Neural progenitor cell (in vitro differentiated cells): ENCODE measurements at regions not wholly inside any gene's neighbourhood (a gene's known extent, or its start where the extent isn't known, plus 50 kb on each side); places are given as distances from the start of the nearest gene placed in this dataset.

Source experiments
- DNase-seq: peaks from one replicate; pipeline ENCODE4 v3.0.0-alpha.2; 2016; ENCODE audit warnings: low spot score
- H2AFZ ChIP-seq: fragments of 200-600 bp; sonication (generic); replicated peaks from 2 replicates; pipeline ENCODE4 v1.6.1; 2016; ENCODE audit warnings: antibody characterized with exemption
- H3F3A ChIP-seq: fragments of 200-600 bp; sonication (generic); 2 replicates; pipeline ENCODE4 v1.6.1; 2016; ENCODE audit warnings: antibody characterized with exemption, low read depth
- H3K27ac ChIP-seq: fragments of 200-600 bp; sonication (generic); 2 replicates; pipeline ENCODE4 v1.5.1; 2016; ENCODE audit warnings: mild to moderate bottlenecking
- H3K27me3 ChIP-seq: fragments of 200-600 bp; sonication (generic); 2 replicates; pipeline ENCODE4 v1.6.1; 2016; ENCODE audit warnings: mild to moderate bottlenecking, moderate library complexity
- H3K36me3 ChIP-seq: fragments of 200-600 bp; sonication (generic); 2 replicates; pipeline ENCODE4 v1.5.1; 2016
- H3K4me1 ChIP-seq: fragments of 200-600 bp; sonication (generic); 2 replicates; pipeline ENCODE4 v1.6.1; 2016; ENCODE audit warnings: mixed run types
- H3K4me2 ChIP-seq: fragments of 200-600 bp; sonication (generic); 2 replicates; pipeline ENCODE4 v1.6.1; 2016
- H3K4me3 ChIP-seq: fragments of 200-600 bp; sonication (generic); 2 replicates; pipeline ENCODE4 v1.5.1; 2016
- H3K79me2 ChIP-seq: fragments of 200-600 bp; sonication (generic); 2 replicates; pipeline ENCODE4 v1.6.1; 2016; ENCODE audit warnings: low read depth
- H3K9ac ChIP-seq: fragments of 200-600 bp; sonication (generic); 2 replicates; pipeline ENCODE4 v1.6.1; 2016
- H3K9me3 ChIP-seq: fragments of 200-600 bp; sonication (generic); 2 replicates; pipeline ENCODE4 v1.5.1; 2016; ENCODE audit warnings: low read depth
- H4K20me1 ChIP-seq: fragments of 200-600 bp; sonication (generic); 2 replicates; pipeline ENCODE4 v1.6.1; 2016; ENCODE audit warnings: low read depth
- H3K27ac Mint-ChIP-seq: 3 replicates; pipeline ENCODE4 v1.8.0; 2021; ENCODE audit warnings: mixed read lengths
- H3K27me3 Mint-ChIP-seq: 2 replicates; pipeline ENCODE4 v1.8.0; 2022; ENCODE audit warnings: low read depth, mild to moderate bottlenecking, inconsistent platforms, moderate library complexity, mixed read lengths; ENCODE audit not compliant: insufficient read depth
- H3K36me3 Mint-ChIP-seq: 3 replicates; pipeline ENCODE4 v1.8.0; 2021; ENCODE audit warnings: mixed read lengths
- H3K4me1 Mint-ChIP-seq: 3 replicates; pipeline ENCODE4 v1.8.0; 2021; ENCODE audit warnings: mixed read lengths
- H3K4me3 Mint-ChIP-seq: 3 replicates; pipeline ENCODE4 v1.8.0; 2021; ENCODE audit warnings: mild to moderate bottlenecking, moderate library complexity, mixed read lengths
- H3K9me3 Mint-ChIP-seq: 3 replicates; pipeline ENCODE4 v1.8.0; 2020; ENCODE audit warnings: mixed read lengths
- CTCF ChIP-seq: fragments of 200-600 bp; sonication (generic); IDR thresholded peaks from 2 replicates; pipeline ENCODE4 v1.5.1; 2017; ENCODE audit warnings: antibody characterized with exemption, mild to moderate bottlenecking
- EZH2 ChIP-seq: fragments of 200-600 bp; sonication (generic); IDR thresholded peaks from 2 replicates; pipeline ENCODE4 v1.6.1; 2017; ENCODE audit warnings: antibody characterized with exemption, mild to moderate bottlenecking, moderate library complexity
- EZH2phosphoT487 ChIP-seq: fragments of 200-600 bp; sonication (generic); IDR thresholded peaks from 2 replicates; pipeline ENCODE4 v1.6.1; 2017; ENCODE audit warnings: antibody characterized with exemption

- Histone ChIP-seq H3K36me3 (no peaks in the 10 kb centered on the region), H2AFZ (no peak overlapping the region), H4K20me1 (no peaks in the 10 kb centered on the region), H3K4me3 (no peak overlapping the region), H3F3A (no peaks in the 10 kb centered on the region), H3K27me3 (no peaks in the 10 kb centered on the region), H3K27ac (no peak overlapping the region), H3K4me2 (no peak overlapping the region), H3K79me2 (no peaks in the 10 kb centered on the region), H3K9me3 (no peaks in the 10 kb centered on the region), H3K9ac (no peak overlapping the region), H3K4me1 (peaks cover 21% of the 10 kb centered on the region)
- H3K27ac Mint-ChIP-seq = no peak overlapping the region
- DNase-seq = no peak
- peaks cover 11% of the 10 kb centered on the region for H3K4me1 Mint-ChIP-seq
- H3K4me3 Mint-ChIP-seq = no peak overlapping the region
- H3K36me3 Mint-ChIP-seq = no peaks in the 10 kb centered on the region
- H3K9me3 Mint-ChIP-seq = peaks cover 3% of the 10 kb centered on the region
- peaks cover 2% of the 10 kb centered on the region for H3K27me3 Mint-ChIP-seq
- TF ChIP-seq CTCF (no peak), EZH2 (no peak), EZH2phosphoT487 (no peak)
These were observed 586.0 kb downstream of the TCERG1L start for GRCh38 chr10:130725474-130725970.

- Mint-ChIP-seq H3K36me3 (no peaks in the 10 kb centered on the region), H3K4me3 (no peak overlapping the region)
- H2AFZ ChIP-seq = no peak overlapping the region
These were observed 584.4 kb downstream of the TCERG1L start for GRCh38 chr10:130726996-130727725.

GRCh38 chr10:130727766-130728490 lies 583.6 kb downstream of the TCERG1L start:
- no peak overlapping the region for H2AFZ ChIP-seq
- no peaks in the 10 kb centered on the region for H3K79me2 ChIP-seq
- H3K27ac Mint-ChIP-seq = no peak overlapping the region
- peaks cover 3% of the 10 kb centered on the region for H3K9me3 Mint-ChIP-seq
- no peaks in the 10 kb centered on the region for H3K9me3 ChIP-seq
- H3K4me1 Mint-ChIP-seq = no peaks in the 10 kb centered on the region
- H3K27me3 ChIP-seq = no peaks in the 10 kb centered on the region
- peaks cover 8% of the 10 kb centered on the region for H3K4me1 ChIP-seq
- no peak overlapping the region for H3K4me3 ChIP-seq
- TF ChIP-seq CTCF (no peak), EZH2phosphoT487 (no peak), EZH2 (no peak)
- no peaks in the 10 kb centered on the region for H3K36me3 ChIP-seq
- no peaks in the 10 kb centered on the region for H4K20me1 ChIP-seq
- no peak for DNase-seq
- no peak overlapping the region for H3K4me2 ChIP-seq
- H3F3A ChIP-seq = no peaks in the 10 kb centered on the region
- no peak overlapping the region for H3K9ac ChIP-seq
- H3K36me3 Mint-ChIP-seq = no peaks in the 10 kb centered on the region
- H3K27me3 Mint-ChIP-seq = peaks cover 2% of the 10 kb centered on the region
- no peak overlapping the region for H3K4me3 Mint-ChIP-seq
- H3K27ac ChIP-seq = no peak overlapping the region

More at GRCh38 chr10:130726996-130727725, 584.4 kb downstream of the TCERG1L start:
- H3K4me2 ChIP-seq = no peak overlapping the region
- no peaks in the 10 kb centered on the region for H3F3A ChIP-seq
- no peak for DNase-seq
- H4K20me1 ChIP-seq = no peaks in the 10 kb centered on the region
- H3K9me3 Mint-ChIP-seq = peaks cover 3% of the 10 kb centered on the region
- H3K27ac Mint-ChIP-seq = no peak overlapping the region
- H3K4me3 ChIP-seq = no peak overlapping the region
- peaks cover 16% of the 10 kb centered on the region for H3K4me1 ChIP-seq
- no peak overlapping the region for H3K27ac ChIP-seq
- H3K79me2 ChIP-seq = no peaks in the 10 kb centered on the region
- H3K27me3 ChIP-seq = no peaks in the 10 kb centered on the region
- peaks cover 5% of the 10 kb centered on the region for H3K4me1 Mint-ChIP-seq
- no peaks in the 10 kb centered on the region for H3K9me3 ChIP-seq
- no peak overlapping the region for H3K9ac ChIP-seq
- H3K27me3 Mint-ChIP-seq = peaks cover 2% of the 10 kb centered on the region
- TF ChIP-seq EZH2phosphoT487 (no peak), CTCF (no peak), EZH2 (no peak)
- H3K36me3 ChIP-seq = no peaks in the 10 kb centered on the region
